RPMI8226 (cell line): ENCODE measurements at regions not wholly inside any gene's neighbourhood (a gene's known extent, or its start where the extent isn't known, plus 50 kb on each side); places are given as distances from the start of the nearest gene placed in this dataset.
A peak's percentile ranks its signal among the peaks of the same experiment; 100 is the strongest.

Experiments
- DNase-seq: peaks from one replicate; pipeline ENCODE4 v3.0.0-alpha.2; 2015

GRCh38 chr3:181860235-181860634 is 148.5 kb downstream of the SOX2 start:
- no peak for DNase-seq

- no peak for DNase-seq
Measured at GRCh38 chr3:181862502-181862901, 150.8 kb downstream of the SOX2 start.

- DNase-seq, result no peak
Measured at GRCh38 chr3:181868576-181869082, 156.9 kb downstream of the SOX2 start.

GRCh38 chr3:181872887-181873286 is 161.2 kb downstream of the SOX2 start:
- no peak for DNase-seq

- no peak for DNase-seq
Measured at GRCh38 chr3:181879926-181880325, 168.2 kb downstream of the SOX2 start.

GRCh38 chr3:181880331-181880730 is 168.6 kb downstream of the SOX2 start:
- no peak for DNase-seq

- no peak for DNase-seq
Measured at GRCh38 chr3:181881749-181882148, 170.0 kb downstream of the SOX2 start.

- no peak for DNase-seq
Measured at GRCh38 chr3:181885868-181886630, 174.3 kb downstream of the SOX2 start.

- no peak for DNase-seq
Measured at GRCh38 chr3:181886676-181887075, 175.0 kb downstream of the SOX2 start.

GRCh38 chr3:181887685-181888084 is 176.0 kb downstream of the SOX2 start:
- DNase-seq, result no peak

GRCh38 chr3:181888234-181888633 is 176.5 kb downstream of the SOX2 start:
- DNase-seq, result no peak

GRCh38 chr3:181892848-181893247 is 181.1 kb downstream of the SOX2 start:
- DNase-seq, result no peak

- no peak for DNase-seq
Measured at GRCh38 chr3:181896605-181897004, 184.9 kb downstream of the SOX2 start.

- DNase-seq, result no peak
Measured at GRCh38 chr3:181899702-181900101, 188.0 kb downstream of the SOX2 start.

GRCh38 chr3:181901626-181902025 is 189.9 kb downstream of the SOX2 start:
- no peak for DNase-seq

- DNase-seq, result no peak
Measured at GRCh38 chr3:181906338-181906737, 194.6 kb downstream of the SOX2 start.

- DNase-seq, result no peak
Measured at GRCh38 chr3:181909241-181909640, 197.5 kb downstream of the SOX2 start.

GRCh38 chr3:181912384-181912783 is 200.7 kb downstream of the SOX2 start:
- DNase-seq, result no peak

- DNase-seq, result no peak
Measured at GRCh38 chr3:181913254-181913653, 201.5 kb downstream of the SOX2 start.

GRCh38 chr3:181915551-181915950 is 203.8 kb downstream of the SOX2 start:
- no peak for DNase-seq

- no peak for DNase-seq
Measured at GRCh38 chr3:181916013-181916412, 204.3 kb downstream of the SOX2 start.

GRCh38 chr3:181917027-181917426 is 205.3 kb downstream of the SOX2 start:
- DNase-seq, result no peak

- DNase-seq, result no peak
Measured at GRCh38 chr3:181919375-181919774, 207.7 kb downstream of the SOX2 start.

GRCh38 chr3:181920409-181920808 is 208.7 kb downstream of the SOX2 start:
- no peak for DNase-seq

- DNase-seq, result peak; percentile 53
Measured at GRCh38 chr3:181921220-181921619, 209.5 kb downstream of the SOX2 start.
